HEK293T (cell line): ENCODE measurements at regions not wholly inside any gene's neighbourhood (a gene's known extent, or its start where the extent isn't known, plus 50 kb on each side); places are given as distances from the start of the nearest gene placed in this dataset.

Experiments
- CTCF ChIA-PET: fragments of 350-600 bp; formaldehyde crosslinking; extraction: SDS; loops from one replicate; lab custom pipeline; 2021; ENCODE audit warnings: antibody characterized with exemption, inconsistent platforms; lab: Yijun Ruan, JAX
- POLR2A ChIA-PET: fragments of 350-600 bp; formaldehyde crosslinking; extraction: SDS; loops from one replicate; lab custom pipeline; 2020; ENCODE audit warnings: antibody characterized with exemption, inconsistent platforms; lab: Yijun Ruan, JAX
- DNase-seq: peaks from one replicate; pipeline ENCODE4 v3.0.0; 2012; ENCODE audit warnings: mixed read lengths; ENCODE audit errors: extremely low spot score
- ARNT ChIP-seq: fragments of 450-650 bp; IDR thresholded peaks from 2 replicates; pipeline ENCODE4 v1.6.1; 2017; ENCODE audit warnings: mild to moderate bottlenecking
- BHLHE40 ChIP-seq: fragments of 450-650 bp; IDR thresholded peaks from 2 replicates; pipeline ENCODE4 v1.6.1; 2016; ENCODE audit warnings: mild to moderate bottlenecking, moderate library complexity, borderline replicate concordance
- CTBP1 ChIP-seq: fragments of 450-650 bp; IDR thresholded peaks from 2 replicates; pipeline ENCODE4 v1.6.1; 2016; ENCODE audit warnings: borderline replicate concordance
- ELF4 ChIP-seq: fragments of 450-650 bp; IDR thresholded peaks from 2 replicates; pipeline ENCODE4 v1.6.1; 2017; ENCODE audit warnings: antibody characterized with exemption
- FOXA1 ChIP-seq: fragments of 450-650 bp; IDR thresholded peaks from 2 replicates; pipeline ENCODE4 v1.6.1; 2016; ENCODE audit warnings: mild to moderate bottlenecking
- FOXK2 ChIP-seq: fragments of 450-650 bp; IDR thresholded peaks from 2 replicates; pipeline ENCODE4 v1.6.1; 2016; ENCODE audit warnings: mild to moderate bottlenecking
- FOXM1 ChIP-seq: fragments of 450-650 bp; IDR thresholded peaks from 2 replicates; pipeline ENCODE4 v1.6.1; 2017; ENCODE audit warnings: mild to moderate bottlenecking, borderline replicate concordance
- HDGF ChIP-seq: fragments of 450-650 bp; IDR thresholded peaks from 2 replicates; pipeline ENCODE4 v1.6.1; 2017; ENCODE audit warnings: antibody characterized with exemption, borderline replicate concordance
- L3MBTL2 ChIP-seq: fragments of 450-650 bp; conservative IDR thresholded peaks from 2 replicates; pipeline ENCODE4 v1.6.1; 2016; ENCODE audit warnings: mild to moderate bottlenecking
- LEF1 ChIP-seq: fragments of 450-650 bp; IDR thresholded peaks from 2 replicates; pipeline ENCODE4 v1.6.1; 2017; ENCODE audit warnings: mild to moderate bottlenecking, borderline replicate concordance
- NFRKB ChIP-seq: fragments of 450-650 bp; IDR thresholded peaks from 2 replicates; pipeline ENCODE4 v1.6.1; 2016; ENCODE audit warnings: mild to moderate bottlenecking, moderate library complexity
- SP1 ChIP-seq: fragments of 450-650 bp; IDR thresholded peaks from 2 replicates; pipeline ENCODE4 v1.6.1; 2017
- SUZ12 ChIP-seq: fragments of 450-650 bp; IDR thresholded peaks from 2 replicates; pipeline ENCODE4 v1.6.1; 2016; ENCODE audit warnings: mild to moderate bottlenecking
- TARDBP ChIP-seq: fragments of 450-650 bp; IDR thresholded peaks from 2 replicates; pipeline ENCODE4 v1.6.1; 2016
- ZNF384 ChIP-seq: fragments of 450-650 bp; IDR thresholded peaks from 2 replicates; pipeline ENCODE4 v1.6.1; 2016
- TF ChIP-seq, protein P1 (sequence below): fragments of 450-650 bp; IDR thresholded peaks from 2 replicates; pipeline ENCODE4 v1.6.1; 2016

- ChIA-PET POLR2A (interaction anchor here (1.7 kb wide), 1 partner anchor 174 kb away, joined by 4 read pairs; the partner anchor contains the start of gene KATNAL1), CTCF (interaction anchor here (0.6 to 2.4 kb wide), 17 partner anchors 9 to 912 kb away, joined by 3 to 11 read pairs (median 3); no protein-coding TSS in a partner anchor)
- TF ChIP-seq SP1 (no peak), FOXA1 (no peak), LEF1 (no peak), L3MBTL2 (no peak; the same call in 1 of the 2 replicates)
- DNase-seq: peak; percentile 90
Observed at GRCh38 chr13:30132623-30133553, 174.5 kb downstream of the KATNAL1 start.

DNA sequence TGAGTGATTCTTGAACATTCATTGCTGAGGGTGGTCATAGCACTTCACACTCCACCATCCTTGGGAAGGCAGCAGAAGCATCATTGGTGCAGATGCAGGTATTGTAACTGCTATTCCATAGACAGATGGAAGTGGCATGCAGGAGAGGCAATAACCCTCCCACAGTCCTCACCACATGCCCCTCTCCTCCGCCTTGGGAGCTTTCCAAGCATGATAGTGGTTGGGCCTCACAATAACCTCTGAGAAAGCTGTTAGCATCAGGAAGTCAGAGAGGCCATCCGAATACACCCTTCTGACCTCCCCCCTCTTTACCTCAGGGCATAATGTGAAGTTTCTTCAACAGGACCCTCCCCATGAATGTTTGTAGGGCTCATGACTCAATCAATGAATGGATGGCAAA is 177.9 kb downstream of the KATNAL1 start:
- TF ChIP-seq FOXA1: no peak
- TF ChIP-seq HDGF: no peak
- no peak for TF ChIP-seq SP1
- TF ChIP-seq LEF1: no peak
- no peak for TF ChIP-seq ELF4
- TF ChIP-seq SUZ12: no peak
- TF ChIP-seq NFRKB: no peak
- TF ChIP-seq FOXK2: no peak
- no peak for TF ChIP-seq ZNF384
- no peak for TF ChIP-seq L3MBTL2
- TF ChIP-seq BHLHE40: no peak
- TF ChIP-seq ARNT: no peak
- no peak for TF ChIP-seq TARDBP
- TF ChIP-seq FOXM1: no peak
- TF ChIP-seq, protein P1, sequence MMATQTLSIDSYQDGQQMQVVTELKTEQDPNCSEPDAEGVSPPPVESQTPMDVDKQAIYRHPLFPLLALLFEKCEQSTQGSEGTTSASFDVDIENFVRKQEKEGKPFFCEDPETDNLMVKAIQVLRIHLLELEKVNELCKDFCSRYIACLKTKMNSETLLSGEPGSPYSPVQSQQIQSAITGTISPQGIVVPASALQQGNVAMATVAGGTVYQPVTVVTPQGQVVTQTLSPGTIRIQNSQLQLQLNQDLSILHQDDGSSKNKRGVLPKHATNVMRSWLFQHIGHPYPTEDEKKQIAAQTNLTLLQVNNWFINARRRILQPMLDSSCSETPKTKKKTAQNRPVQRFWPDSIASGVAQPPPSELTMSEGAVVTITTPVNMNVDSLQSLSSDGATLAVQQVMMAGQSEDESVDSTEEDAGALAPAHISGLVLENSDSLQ: no peak
- POLR2A ChIA-PET: no interaction called here
- CTCF ChIA-PET: no interaction called here
- no peak for DNase-seq

DNA sequence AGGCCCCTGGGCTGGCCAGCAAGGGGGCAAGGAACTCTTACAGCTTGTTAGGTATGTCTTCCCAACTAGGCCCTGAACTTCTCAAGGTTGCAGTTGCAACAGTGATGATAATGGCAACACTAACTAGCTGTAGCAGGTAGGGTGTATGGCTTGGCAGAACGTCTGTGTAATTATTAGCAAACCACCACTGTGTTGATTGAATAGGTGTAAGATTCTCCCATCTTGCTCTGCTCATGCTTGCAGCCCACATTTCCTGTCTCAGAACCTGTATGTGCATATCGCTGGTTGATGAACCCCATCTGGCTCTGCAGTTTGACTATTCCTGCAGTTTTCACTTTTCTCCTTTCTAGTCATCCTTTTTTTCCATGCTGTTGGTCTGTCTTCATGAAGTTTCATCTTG is 178.8 kb downstream of the KATNAL1 start:
- CTCF ChIA-PET: no interaction called here
- no peak for DNase-seq
- POLR2A ChIA-PET: no interaction called here
- TF ChIP-seq ZNF384: no peak
- no peak for TF ChIP-seq LEF1
- TF ChIP-seq FOXM1: no peak
- no peak for TF ChIP-seq TARDBP
- no peak for TF ChIP-seq NFRKB
- TF ChIP-seq CTBP1: no peak
- TF ChIP-seq SP1: no peak
- no peak for TF ChIP-seq HDGF

DNA sequence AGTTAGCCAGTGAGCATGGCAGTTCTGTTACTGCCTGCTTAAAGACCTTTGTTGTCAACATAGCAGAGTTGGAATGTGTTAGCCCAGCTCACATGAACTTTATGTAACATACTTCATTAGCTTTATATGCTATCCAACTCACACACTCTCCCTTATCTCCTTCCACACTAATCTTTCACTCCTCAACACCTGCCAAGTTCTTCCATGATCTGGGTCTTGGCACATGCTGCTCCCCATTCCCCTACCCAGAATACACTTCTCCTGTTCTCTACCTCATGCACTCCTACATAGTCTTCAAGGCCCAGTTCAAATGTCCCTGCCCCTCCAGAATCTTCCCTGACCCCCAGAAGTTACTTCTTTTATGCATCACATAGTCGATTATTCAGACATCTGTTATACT is 179.3 kb downstream of the KATNAL1 start:
- no peak for DNase-seq
- CTCF ChIA-PET: interaction anchor here (0.6 kb wide), 1 partner anchor 333 kb away, joined by 3 read pairs; no protein-coding TSS in a partner anchor
- TF ChIP-seq LEF1: no peak
- TF ChIP-seq, protein P1: no peak
- TF ChIP-seq NFRKB: no peak
- no peak for TF ChIP-seq SUZ12
- no peak for TF ChIP-seq TARDBP
- TF ChIP-seq HDGF: no peak
- no peak for TF ChIP-seq ZNF384
- no peak for TF ChIP-seq FOXK2
- TF ChIP-seq FOXM1: no peak
- no peak for TF ChIP-seq ARNT
- no peak for TF ChIP-seq CTBP1
- TF ChIP-seq ELF4: no peak
- TF ChIP-seq BHLHE40: no peak
- no peak for TF ChIP-seq L3MBTL2
- no peak for TF ChIP-seq SP1
- TF ChIP-seq FOXA1: no peak
- POLR2A ChIA-PET: no interaction called here

- ChIA-PET CTCF (no interaction called here), POLR2A (interaction anchor here (0.7 kb wide), 1 partner anchor 180 kb away, joined by 3 read pairs; no protein-coding TSS in a partner anchor)
- TF ChIP-seq HDGF (no peak), ZNF384 (no peak), ELF4 (no peak)
- no peak for DNase-seq
Observed at GRCh38 chr13:30126903-30127428, 180.4 kb downstream of the KATNAL1 start.

DNA sequence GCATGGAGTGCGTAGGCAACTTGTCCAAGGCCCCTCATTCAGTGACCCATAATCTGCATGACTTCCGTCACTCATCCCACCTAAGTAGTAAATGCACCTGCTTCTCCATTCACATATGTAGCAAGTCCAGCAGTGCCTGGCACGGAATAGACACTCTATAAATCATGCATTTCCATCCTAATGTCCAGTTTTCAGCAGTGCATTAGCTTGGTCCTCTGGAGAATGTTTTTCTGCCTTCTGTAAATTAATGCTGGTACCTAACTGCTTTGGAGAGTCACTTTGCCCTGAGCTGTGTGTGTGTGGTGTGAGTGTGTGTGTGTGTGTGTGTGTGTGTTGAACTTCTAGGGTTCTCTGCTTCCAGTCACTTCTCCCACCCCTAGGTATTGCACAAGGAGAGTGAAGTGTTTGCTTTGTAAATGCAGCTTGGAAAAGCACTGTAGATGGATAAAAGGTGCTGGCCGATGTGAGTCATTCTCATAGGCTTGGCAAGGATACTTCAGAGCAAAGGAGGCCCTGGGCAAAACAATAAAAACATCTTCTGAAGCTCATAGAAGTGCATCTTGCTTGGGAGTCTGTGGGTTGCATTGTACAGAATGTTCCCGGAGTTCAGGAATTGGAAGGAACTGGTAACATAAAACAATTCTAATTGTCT is 181.8 kb downstream of the KATNAL1 start:
- no peak for DNase-seq
- ChIA-PET POLR2A (no interaction called here), CTCF (interaction anchor here (0.6 kb wide), 1 partner anchor 397 kb away, joined by 4 read pairs; no protein-coding TSS in a partner anchor)
- TF ChIP-seq FOXA1 (no peak), ZNF384 (no peak)
